H54 (cell line): ENCODE measurements at regions not wholly inside any gene's neighbourhood (a gene's known extent, or its start where the extent isn't known, plus 50 kb on each side); places are given as distances from the start of the nearest gene placed in this dataset.

Experiments
- DNase-seq: peaks from one replicate; pipeline ENCODE4 v3.0.0; 2011; ENCODE audit warnings: low spot score, mixed read lengths; ENCODE audit not compliant: insufficient read length
- FAIRE-seq: peaks from 3 replicates; lab custom pipeline; 2011; peaks lifted over from hg19 to GRCh38; lab: Jason Lieb, UNC
- POLR2A ChIP-seq: IDR thresholded peaks from 2 replicates; pipeline ENCODE4 v1.6.1; 2011; ENCODE audit warnings: low read depth, mild to moderate bottlenecking, low read length

- FAIRE-seq = no peak
- TF ChIP-seq POLR2A = no peak
- DNase-seq = no peak
Measured at GRCh38 chr4:127211650-127212560, 420.9 kb upstream of the INTU start.

- no peak for FAIRE-seq
- TF ChIP-seq POLR2A = no peak
Measured at GRCh38 chr4:127212701-127213100, 420.1 kb upstream of the INTU start.

GRCh38 chr4:127214016-127214415 is 418.7 kb upstream of the INTU start:
- FAIRE-seq (no peak), DNase-seq (no peak)
- no peak for TF ChIP-seq POLR2A

More at GRCh38 chr4:127212701-127213100, 420.1 kb upstream of the INTU start:
- DNase-seq = no peak

GRCh38 chr4:127214931-127215330 is 417.8 kb upstream of the INTU start:
- no peak for DNase-seq
- no peak for TF ChIP-seq POLR2A
- no peak for FAIRE-seq

- no peak for TF ChIP-seq POLR2A
- FAIRE-seq (no peak), DNase-seq (no peak)
Measured at GRCh38 chr4:127217586-127218229, 415.0 kb upstream of the INTU start.

- TF ChIP-seq POLR2A = no peak
- FAIRE-seq = no peak
- no peak for DNase-seq
Measured at GRCh38 chr4:127219232-127219631, 413.5 kb upstream of the INTU start.

GRCh38 chr4:127224556-127224955 is 408.2 kb upstream of the INTU start:
- TF ChIP-seq POLR2A = no peak
- FAIRE-seq = no peak

GRCh38 chr4:127229855-127230608 is 402.7 kb upstream of the INTU start:
- no peak for TF ChIP-seq POLR2A
- no peak for FAIRE-seq
- no peak for DNase-seq

More at GRCh38 chr4:127224556-127224955, 408.2 kb upstream of the INTU start:
- no peak for DNase-seq

- FAIRE-seq = no peak
- TF ChIP-seq POLR2A = no peak
- no peak for DNase-seq
Measured at GRCh38 chr4:127236889-127237288, 395.9 kb upstream of the INTU start.

- DNase-seq (no peak), FAIRE-seq (no peak)
- no peak for TF ChIP-seq POLR2A
Measured at GRCh38 chr4:127237581-127237980, 395.2 kb upstream of the INTU start.

- FAIRE-seq (no peak), DNase-seq (no peak)
- no peak for TF ChIP-seq POLR2A
Measured at GRCh38 chr4:127238956-127239475, 393.7 kb upstream of the INTU start.

GRCh38 chr4:127239902-127240763 is 392.6 kb upstream of the INTU start:
- no peak for TF ChIP-seq POLR2A
- no peak for DNase-seq
- FAIRE-seq = no peak

- FAIRE-seq (no peak), DNase-seq (no peak)
- no peak for TF ChIP-seq POLR2A
Measured at GRCh38 chr4:127240764-127241105, 392.0 kb upstream of the INTU start.

- no peak for FAIRE-seq
- TF ChIP-seq POLR2A = no peak
- no peak for DNase-seq
Measured at GRCh38 chr4:127244515-127244914, 388.2 kb upstream of the INTU start.
